ENCODE measurements at regions not wholly inside any gene's neighbourhood (a gene's known extent, or its start where the extent isn't known, plus 50 kb on each side); places are given as distances from the start of the nearest gene placed in this dataset.

DNA sequence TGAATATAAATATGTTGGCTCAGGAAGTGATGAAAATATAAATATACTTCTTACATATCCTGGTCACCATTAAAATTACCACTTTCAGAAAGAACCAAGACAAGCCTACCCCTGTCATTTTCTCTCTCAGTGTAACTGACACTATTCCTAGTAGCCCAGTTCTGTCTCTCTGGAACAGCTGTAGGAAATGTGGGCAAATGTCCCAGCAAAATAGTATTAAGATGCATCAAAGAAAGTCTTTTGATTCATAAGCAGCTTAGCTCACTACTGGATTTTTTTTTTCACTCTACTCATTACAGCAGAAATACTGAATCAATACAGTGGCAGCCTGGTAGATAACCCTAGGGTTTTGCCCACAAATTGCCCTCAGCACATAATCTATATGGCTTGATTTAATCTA, 290.9 kb downstream of the DNAJB9 start:
- no peak for TF ChIP-seq POLR2A (IDR thresholded peaks at IDR 0.05)
- TF ChIP-seq, protein P1, sequence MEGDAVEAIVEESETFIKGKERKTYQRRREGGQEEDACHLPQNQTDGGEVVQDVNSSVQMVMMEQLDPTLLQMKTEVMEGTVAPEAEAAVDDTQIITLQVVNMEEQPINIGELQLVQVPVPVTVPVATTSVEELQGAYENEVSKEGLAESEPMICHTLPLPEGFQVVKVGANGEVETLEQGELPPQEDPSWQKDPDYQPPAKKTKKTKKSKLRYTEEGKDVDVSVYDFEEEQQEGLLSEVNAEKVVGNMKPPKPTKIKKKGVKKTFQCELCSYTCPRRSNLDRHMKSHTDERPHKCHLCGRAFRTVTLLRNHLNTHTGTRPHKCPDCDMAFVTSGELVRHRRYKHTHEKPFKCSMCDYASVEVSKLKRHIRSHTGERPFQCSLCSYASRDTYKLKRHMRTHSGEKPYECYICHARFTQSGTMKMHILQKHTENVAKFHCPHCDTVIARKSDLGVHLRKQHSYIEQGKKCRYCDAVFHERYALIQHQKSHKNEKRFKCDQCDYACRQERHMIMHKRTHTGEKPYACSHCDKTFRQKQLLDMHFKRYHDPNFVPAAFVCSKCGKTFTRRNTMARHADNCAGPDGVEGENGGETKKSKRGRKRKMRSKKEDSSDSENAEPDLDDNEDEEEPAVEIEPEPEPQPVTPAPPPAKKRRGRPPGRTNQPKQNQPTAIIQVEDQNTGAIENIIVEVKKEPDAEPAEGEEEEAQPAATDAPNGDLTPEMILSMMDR (IDR thresholded peaks at IDR 0.05), result no peak

Measured in lower leg skin (tissue), 3 donors.